Astrocyte of the cerebellum (primary cell): ENCODE measurements at regions not wholly inside any gene's neighbourhood (a gene's known extent, or its start where the extent isn't known, plus 50 kb on each side); places are given as distances from the start of the nearest gene placed in this dataset.

ENCODE experiments used
- DNase-seq: peaks from one replicate; pipeline ENCODE4 v3.0.0-alpha.2; 2011; ENCODE audit warnings: low read depth
- H3K4me3 ChIP-seq: 2 replicates; pipeline ENCODE4 v1.5.1; 2011; ENCODE audit warnings: mild to moderate bottlenecking, low read depth, low read length, moderate library complexity
- CTCF ChIP-seq: IDR thresholded peaks from 2 replicates; pipeline ENCODE4 v1.5.1; 2012; ENCODE audit warnings: low read length, low read depth, moderate library complexity, mild to moderate bottlenecking; ENCODE audit errors: missing control alignments
- in situ Hi-C: cut with HindIII; loops from 2 replicates; pipeline ENCODE4 v1.10.0; 2017; ENCODE audit warnings: low sequenced_read_pairs

- TF ChIP-seq CTCF = no peak
- DNase-seq = no peak
- no peak overlapping the region for H3K4me3 ChIP-seq
- in situ Hi-C loops = no loop called here
Measured at GRCh38 chr11:134913391-134913790, 501.3 kb upstream of the B3GAT1 start.

GRCh38 chr11:134911514-134912180 lies 499.6 kb upstream of the B3GAT1 start:
- in situ Hi-C loops = no loop called here
- no peak for TF ChIP-seq CTCF
- DNase-seq = no peak
- no peak overlapping the region for H3K4me3 ChIP-seq

GRCh38 chr11:134908583-134908982 lies 496.5 kb upstream of the B3GAT1 start:
- in situ Hi-C loops = no loop called here
- TF ChIP-seq CTCF = no peak
- H3K4me3 ChIP-seq = no peak overlapping the region
- no peak for DNase-seq

- no peak for DNase-seq
- no peak overlapping the region for H3K4me3 ChIP-seq
- in situ Hi-C loops = no loop called here
- TF ChIP-seq CTCF = no peak
Measured at GRCh38 chr11:134907636-134908035, 495.6 kb upstream of the B3GAT1 start.

GRCh38 chr11:134906356-134906955 lies 494.4 kb upstream of the B3GAT1 start:
- in situ Hi-C loops = no loop called here
- no peak overlapping the region for H3K4me3 ChIP-seq
- no peak for DNase-seq
- TF ChIP-seq CTCF = no peak

- TF ChIP-seq CTCF = no peak
- H3K4me3 ChIP-seq = no peak overlapping the region
- in situ Hi-C loops = no loop called here
- DNase-seq = no peak
Measured at GRCh38 chr11:134905928-134906327, 493.9 kb upstream of the B3GAT1 start.

GRCh38 chr11:134905517-134905916 lies 493.5 kb upstream of the B3GAT1 start:
- DNase-seq = no peak
- in situ Hi-C loops = no loop called here
- no peak for TF ChIP-seq CTCF
- H3K4me3 ChIP-seq = no peak overlapping the region
